ENCODE measurements at regions not wholly inside any gene's neighbourhood (a gene's known extent, or its start where the extent isn't known, plus 50 kb on each side); places are given as distances from the start of the nearest gene placed in this dataset.

DNA sequence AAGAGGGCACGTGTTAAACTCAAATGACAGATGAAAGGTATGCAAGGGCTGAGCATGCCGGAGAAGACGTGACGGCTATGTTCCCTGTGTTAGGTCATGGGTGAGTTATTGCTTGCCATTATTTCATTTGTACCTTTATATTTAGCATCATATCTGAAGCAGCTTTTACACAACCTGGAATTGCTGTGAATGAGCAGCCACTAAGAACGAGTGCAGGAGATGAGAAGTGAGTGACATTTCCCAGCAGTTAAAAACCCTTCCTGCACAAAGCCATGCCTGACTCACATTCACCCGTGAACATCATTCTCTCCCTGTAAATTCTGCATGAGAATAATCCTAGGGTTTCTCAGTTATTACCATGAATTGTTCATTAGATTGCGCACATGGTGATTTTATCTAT lies 433.2 kb upstream of the ZFP42 start:
- WGBS (ENCODE audit: insufficient coverage): 75% methylated on average over 2 of the region's 7 CpGs
- H3K27me3 Mint-ChIP-seq (ENCODE audit: low read depth in 3 of 3): no peaks in the 10 kb centered on the region
- H4K20me1 ChIP-seq (ENCODE audit: insufficient read depth, low read length): no peaks in the 10 kb centered on the region
- TF ChIP-seq, protein P1, sequence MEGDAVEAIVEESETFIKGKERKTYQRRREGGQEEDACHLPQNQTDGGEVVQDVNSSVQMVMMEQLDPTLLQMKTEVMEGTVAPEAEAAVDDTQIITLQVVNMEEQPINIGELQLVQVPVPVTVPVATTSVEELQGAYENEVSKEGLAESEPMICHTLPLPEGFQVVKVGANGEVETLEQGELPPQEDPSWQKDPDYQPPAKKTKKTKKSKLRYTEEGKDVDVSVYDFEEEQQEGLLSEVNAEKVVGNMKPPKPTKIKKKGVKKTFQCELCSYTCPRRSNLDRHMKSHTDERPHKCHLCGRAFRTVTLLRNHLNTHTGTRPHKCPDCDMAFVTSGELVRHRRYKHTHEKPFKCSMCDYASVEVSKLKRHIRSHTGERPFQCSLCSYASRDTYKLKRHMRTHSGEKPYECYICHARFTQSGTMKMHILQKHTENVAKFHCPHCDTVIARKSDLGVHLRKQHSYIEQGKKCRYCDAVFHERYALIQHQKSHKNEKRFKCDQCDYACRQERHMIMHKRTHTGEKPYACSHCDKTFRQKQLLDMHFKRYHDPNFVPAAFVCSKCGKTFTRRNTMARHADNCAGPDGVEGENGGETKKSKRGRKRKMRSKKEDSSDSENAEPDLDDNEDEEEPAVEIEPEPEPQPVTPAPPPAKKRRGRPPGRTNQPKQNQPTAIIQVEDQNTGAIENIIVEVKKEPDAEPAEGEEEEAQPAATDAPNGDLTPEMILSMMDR (IDR thresholded peaks at IDR 0.05): no peak
- H3K9ac ChIP-seq (ENCODE audit: insufficient read depth, low read length, poor library complexity, severe bottlenecking): no peak overlapping the region
- no peak overlapping the region for H3K27ac Mint-ChIP-seq
- peaks cover 3 to 6% of the 10 kb centered on the region in 2 donors for H3K9me3 ChIP-seq (replicated peaks in 1 of 2; ENCODE audit: control insufficient read depth in 1 of 2, insufficient read depth in 1 of 2, low read length in 2 of 2)
- H3K4me3 Mint-ChIP-seq: no peak overlapping the region
- H3K4me3 ChIP-seq (replicated peaks in 1 of 3; ENCODE audit: low read depth in 2 of 3, low read length in 3 of 3): no peak overlapping the region
- H3K27me3 ChIP-seq (ENCODE audit: control insufficient read depth in 2 of 2, insufficient read depth in 2 of 2, low read length in 2 of 2): no peaks in the 10 kb centered on the region
- H3K4me1 Mint-ChIP-seq: no peaks in the 10 kb centered on the region
- no peaks in the 10 kb centered on the region for H3K4me1 ChIP-seq (ENCODE audit: control insufficient read depth in 1 of 2, insufficient read depth in 2 of 2, low read length in 2 of 2)
- no peaks in the 10 kb centered on the region for H3K36me3 ChIP-seq (replicated peaks in 1 of 2; ENCODE audit: control insufficient read depth in 1 of 2, insufficient read depth in 2 of 2, low read length in 2 of 2)
- intact Hi-C loops (cut with micrococcal nuclease): no loop called here
- H3K4me2 ChIP-seq (replicated peaks; ENCODE audit: extremely low read depth, low read length, poor library complexity, severe bottlenecking): no peak overlapping the region
- no peaks in the 10 kb centered on the region for H3K36me3 Mint-ChIP-seq
- H2AFZ ChIP-seq (ENCODE audit: insufficient read depth, low read depth, low read length, poor library complexity, severe bottlenecking): no peak overlapping the region
- H3K79me2 ChIP-seq (ENCODE audit: insufficient read depth, low read length): no peaks in the 10 kb centered on the region
- H3K27ac ChIP-seq (ENCODE audit: low read depth in 1 of 2, low read length in 2 of 2): no peak overlapping the region
- no peak for DNase-seq
- peaks cover 0 to 9% (median 2%) of the 10 kb centered on the region in 7 donors for H3K9me3 Mint-ChIP-seq

DNA sequence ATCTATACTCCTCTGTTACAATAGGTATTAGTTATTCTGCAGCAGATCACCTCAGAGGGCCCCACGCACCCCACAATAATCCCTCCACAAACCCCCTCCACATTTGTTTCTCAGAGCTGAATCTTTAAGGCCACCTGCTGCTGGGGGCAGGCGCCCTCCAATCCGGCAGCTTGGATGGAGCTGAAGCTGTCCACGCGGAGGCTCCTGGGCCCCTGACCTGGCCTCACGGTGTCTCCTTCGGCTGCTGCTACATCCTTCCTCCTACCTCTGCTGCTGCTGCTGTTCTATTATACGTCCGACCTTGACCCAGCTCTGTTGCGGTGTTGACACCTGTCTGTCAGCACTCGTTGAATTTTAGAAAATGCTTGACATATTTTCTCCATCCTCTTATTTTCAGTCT lies 430.2 kb upstream of the ZFP42 start:
- Histone ChIP-seq H3K9ac (ENCODE audit: insufficient read depth, low read length, poor library complexity, severe bottlenecking) (no peak overlapping the region), H3K27ac (ENCODE audit: low read depth in 1 of 2, low read length in 2 of 2) (no peak overlapping the region), H3K27me3 (ENCODE audit: control insufficient read depth in 2 of 2, insufficient read depth in 2 of 2, low read length in 2 of 2) (no peaks in the 10 kb centered on the region), H2AFZ (ENCODE audit: insufficient read depth, low read depth, low read length, poor library complexity, severe bottlenecking) (no peak overlapping the region), H3K4me2 (replicated peaks; ENCODE audit: extremely low read depth, low read length, poor library complexity, severe bottlenecking) (no peak overlapping the region), H4K20me1 (ENCODE audit: insufficient read depth, low read length) (no peaks in the 10 kb centered on the region), H3K4me1 (ENCODE audit: control insufficient read depth in 1 of 2, insufficient read depth in 2 of 2, low read length in 2 of 2) (no peaks in the 10 kb centered on the region), H3K36me3 (replicated peaks in 1 of 2; ENCODE audit: control insufficient read depth in 1 of 2, insufficient read depth in 2 of 2, low read length in 2 of 2) (no peaks in the 10 kb centered on the region), H3K79me2 (ENCODE audit: insufficient read depth, low read length) (no peaks in the 10 kb centered on the region), H3K4me3 (replicated peaks in 1 of 3; ENCODE audit: low read depth in 2 of 3, low read length in 3 of 3) (no peak overlapping the region), H3K9me3 (replicated peaks in 1 of 2; ENCODE audit: control insufficient read depth in 1 of 2, insufficient read depth in 1 of 2, low read length in 2 of 2) (peaks cover 3 to 6% of the 10 kb centered on the region in 2 donors)
- Mint-ChIP-seq H3K4me1 (no peaks in the 10 kb centered on the region), H3K9me3 (peaks cover 0 to 9% (median 4%) of the 10 kb centered on the region in 7 donors), H3K36me3 (no peaks in the 10 kb centered on the region), H3K27ac (peak overlapping the region in 1 of 7 donors; percentile 52), H3K27me3 (ENCODE audit: low read depth in 3 of 3) (no peaks in the 10 kb centered on the region), H3K4me3 (no peak overlapping the region)
- 92% methylated on average over 10 of the region's 11 CpGs for WGBS (ENCODE audit: insufficient coverage)
- intact Hi-C loops (cut with micrococcal nuclease): no loop called here
- TF ChIP-seq, protein P1 (IDR thresholded peaks at IDR 0.05): no peak
- no peak for DNase-seq
